ENCODE measurements at regions not wholly inside any gene's neighbourhood (a gene's known extent, or its start where the extent isn't known, plus 50 kb on each side); places are given as distances from the start of the nearest gene placed in this dataset.

- TF ChIP-seq CREB1 (CRISPR knock-in tag; IDR thresholded peaks at IDR 0.05; ENCODE audit: low read depth) (no peak), REST (IDR thresholded peaks at IDR 0.05; ENCODE audit: unreplicated experiment) (no peak), ZNF114 (CRISPR knock-in tag; IDR thresholded peaks at IDR 0.05) (no peak), EZH2 (IDR thresholded peaks at IDR 0.05; ENCODE audit: low read depth, unreplicated experiment) (no peak), NANOG (IDR thresholded peaks at IDR 0.05; ENCODE audit: borderline replicate concordance) (no peak), POLR2AphosphoS5 (IDR thresholded peaks at IDR 0.05; ENCODE audit: low read depth) (no peak)
These were observed 266.4 kb downstream of the FAM43A start (continued) for GRCh38 chr3:194951931-194952582.

DNA sequence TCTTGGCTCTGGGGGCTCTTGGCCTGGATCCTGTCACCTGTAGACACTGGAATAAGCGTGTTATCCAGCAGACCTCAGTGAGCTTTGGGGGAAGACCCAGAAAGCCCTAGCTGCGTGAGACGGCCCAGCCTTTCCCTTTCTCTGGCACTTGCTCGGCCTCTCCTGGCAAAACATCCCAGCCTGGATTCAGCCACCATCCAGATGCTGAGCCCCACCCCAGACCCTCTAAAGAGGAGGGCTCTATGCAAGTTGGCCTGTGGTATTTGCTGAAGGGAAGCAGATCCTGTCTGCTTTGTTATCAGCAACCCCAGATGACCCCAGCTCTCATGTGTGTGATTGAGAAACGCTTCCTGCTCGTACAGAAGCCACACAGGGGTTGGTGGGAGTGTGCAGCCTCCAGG is 267.2 kb downstream of the FAM43A start:
- no peak overlapping the region for H3K27ac ChIP-seq (ENCODE audit: low read depth)
- Mint-ChIP-seq H3K27ac (no peak overlapping the region), H3K36me3 (ENCODE audit: low read depth) (no peaks in the 10 kb centered on the region), H3K4me1 (peaks cover 8% of the 10 kb centered on the region), H3K9me3 (peaks cover 4% of the 10 kb centered on the region; the same call in 1 of the 3 replicates), H3K27me3 (ENCODE audit: insufficient read depth, low read depth, poor library complexity) (peaks cover 8% of the 10 kb centered on the region), H3K4me3 (no peak overlapping the region)
- no peak overlapping the region for H2AFZ ChIP-seq
- peaks cover 9% of the 10 kb centered on the region for H3K4me1 ChIP-seq (ENCODE audit: insufficient read depth)
- H4K20me1 ChIP-seq (replicated peaks; ENCODE audit: insufficient read depth) = no peaks in the 10 kb centered on the region; the same call in 1 of the 2 replicates
- no peak overlapping the region for H3K4me3 ChIP-seq
- ATAC-seq (peak; percentile 31; the same call in 1 of the 3 replicates), DNase-seq (ENCODE audit: low spot score) (peak; percentile 13)
- no peaks in the 10 kb centered on the region for H3F3A ChIP-seq (replicated peaks; ENCODE audit: low read depth)
- no peaks in the 10 kb centered on the region for H3K9me2 ChIP-seq (ENCODE audit: insufficient read depth)
- H3K79me2 ChIP-seq (replicated peaks; ENCODE audit: insufficient read depth) = no peaks in the 10 kb centered on the region
- H3K4me2 ChIP-seq = no peak overlapping the region
- H3K27me3 ChIP-seq (ENCODE audit: insufficient read depth) = no peaks in the 10 kb centered on the region
- H3K36me3 ChIP-seq (ENCODE audit: insufficient read depth) = no peaks in the 10 kb centered on the region
- TF ChIP-seq NANOG (IDR thresholded peaks at IDR 0.05; ENCODE audit: borderline replicate concordance) (no peak), EZH2phosphoT487 (IDR thresholded peaks at IDR 0.05; ENCODE audit: unreplicated experiment) (no peak), ZNF114 (CRISPR knock-in tag; IDR thresholded peaks at IDR 0.05) (no peak), ZNF462 (CRISPR knock-in tag; IDR thresholded peaks at IDR 0.05) (no peak), REST (IDR thresholded peaks at IDR 0.05; ENCODE audit: unreplicated experiment) (no peak)
- TF ChIP-seq, protein P1, sequence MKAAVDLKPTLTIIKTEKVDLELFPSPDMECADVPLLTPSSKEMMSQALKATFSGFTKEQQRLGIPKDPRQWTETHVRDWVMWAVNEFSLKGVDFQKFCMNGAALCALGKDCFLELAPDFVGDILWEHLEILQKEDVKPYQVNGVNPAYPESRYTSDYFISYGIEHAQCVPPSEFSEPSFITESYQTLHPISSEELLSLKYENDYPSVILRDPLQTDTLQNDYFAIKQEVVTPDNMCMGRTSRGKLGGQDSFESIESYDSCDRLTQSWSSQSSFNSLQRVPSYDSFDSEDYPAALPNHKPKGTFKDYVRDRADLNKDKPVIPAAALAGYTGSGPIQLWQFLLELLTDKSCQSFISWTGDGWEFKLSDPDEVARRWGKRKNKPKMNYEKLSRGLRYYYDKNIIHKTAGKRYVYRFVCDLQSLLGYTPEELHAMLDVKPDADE (IDR thresholded peaks at IDR 0.05) = no peak

All from GM23338 (cell line).